HL-60 (cell line): ENCODE measurements at regions not wholly inside any gene's neighbourhood (a gene's known extent, or its start where the extent isn't known, plus 50 kb on each side); places are given as distances from the start of the nearest gene placed in this dataset.

Experiments used
- CTCF ChIP-seq: IDR thresholded peaks from one replicate; pipeline ENCODE4 v1.5.1; 2011; ENCODE audit warnings: low read length, control low read depth, inconsistent platforms; ENCODE audit not compliant: insufficient read depth
- GABPA ChIP-seq: IDR thresholded peaks from 2 replicates; pipeline ENCODE4 v1.6.1; 2012; ENCODE audit warnings: low read depth
- POLR2AphosphoS5 ChIP-seq: IDR thresholded peaks from 2 replicates; pipeline ENCODE4 v1.6.1; 2012; ENCODE audit warnings: low read depth
- REST ChIP-seq: IDR thresholded peaks from 2 replicates; pipeline ENCODE4 v1.6.1; 2012; ENCODE audit warnings: low read depth; ENCODE audit not compliant: insufficient replicate concordance
- SPI1 ChIP-seq: IDR thresholded peaks from 2 replicates; pipeline ENCODE4 v1.6.1; 2012; ENCODE audit warnings: low read depth, mild to moderate bottlenecking, borderline replicate concordance

- TF ChIP-seq CTCF (no peak), POLR2AphosphoS5 (no peak), REST (no peak), SPI1 (no peak), GABPA (no peak)
Observed at GRCh38 chr15:97153356-97153965, 807.0 kb upstream of the ARRDC4 start.
